Liver (tissue), 3 donors: ENCODE measurements at regions not wholly inside any gene's neighbourhood (a gene's known extent, or its start where the extent isn't known, plus 50 kb on each side); places are given as distances from the start of the nearest gene placed in this dataset.

Experiments used
- EGR1 ChIP-seq, 2 donors: IDR thresholded peaks; 2 replicates each; pipeline ENCODE4 v1.6.1; 2016 to 2018; ENCODE audit warnings: antibody characterized with exemption in 2 of 2, low read depth in 2 of 2
- FOXA1 ChIP-seq: IDR thresholded peaks from 2 replicates; pipeline ENCODE4 v1.6.1; 2016; ENCODE audit warnings: antibody characterized with exemption
- FOXA2 ChIP-seq: IDR thresholded peaks from 2 replicates; pipeline ENCODE4 v1.6.1; 2016; ENCODE audit warnings: antibody characterized with exemption
- GABPA ChIP-seq, 2 donors: IDR thresholded peaks in 1 of 2; conservative IDR thresholded peaks in 1 of 2; 2 replicates each; pipeline ENCODE4 v1.6.1; 2016; ENCODE audit warnings: antibody characterized with exemption in 2 of 2, mild to moderate bottlenecking in 1 of 2, moderate library complexity in 1 of 2
- JUND ChIP-seq, 2 donors: IDR thresholded peaks; 2 replicates each; pipeline ENCODE4 v1.6.1; 2016; ENCODE audit warnings: antibody characterized with exemption in 2 of 2
- RAD21 ChIP-seq, 2 donors: IDR thresholded peaks; 2 replicates each; pipeline ENCODE4 v1.6.1; 2016; ENCODE audit warnings: antibody characterized with exemption in 2 of 2, mild to moderate bottlenecking in 2 of 2
- RXRA ChIP-seq, 2 donors: IDR thresholded peaks; 2 replicates each; pipeline ENCODE4 v1.6.1; 2017 to 2018; ENCODE audit warnings: antibody characterized with exemption in 2 of 2, mild to moderate bottlenecking in 1 of 2
- SP1 ChIP-seq: IDR thresholded peaks from 2 replicates; pipeline ENCODE4 v1.6.1; 2018; ENCODE audit warnings: antibody characterized with exemption, mild to moderate bottlenecking
- TAF1 ChIP-seq: conservative IDR thresholded peaks from 2 replicates; pipeline ENCODE4 v1.6.1; 2016; ENCODE audit warnings: antibody characterized with exemption, mild to moderate bottlenecking
- YY1 ChIP-seq: IDR thresholded peaks from 2 replicates; pipeline ENCODE4 v1.6.1; 2016; ENCODE audit warnings: antibody characterized with exemption, mild to moderate bottlenecking
- TF ChIP-seq, protein P1 (sequence below): fragments of 150-350 bp; IDR thresholded peaks from 2 replicates; pipeline ENCODE4 v1.5.1; 2017; ENCODE audit warnings: improper control_type of control experiment, low read depth, low read length; ENCODE audit not compliant: missing input control
- TF ChIP-seq, protein P2 (sequence below): IDR thresholded peaks from 2 replicates; pipeline ENCODE4 v1.6.1; 2016; ENCODE audit warnings: antibody characterized with exemption, mild to moderate bottlenecking
- TF ChIP-seq, protein P3 (sequence below): IDR thresholded peaks from 2 replicates; pipeline ENCODE4 v1.6.1; 2016; ENCODE audit warnings: antibody characterized with exemption
- donor health status: healthy.
- donor health status: healthy.

DNA sequence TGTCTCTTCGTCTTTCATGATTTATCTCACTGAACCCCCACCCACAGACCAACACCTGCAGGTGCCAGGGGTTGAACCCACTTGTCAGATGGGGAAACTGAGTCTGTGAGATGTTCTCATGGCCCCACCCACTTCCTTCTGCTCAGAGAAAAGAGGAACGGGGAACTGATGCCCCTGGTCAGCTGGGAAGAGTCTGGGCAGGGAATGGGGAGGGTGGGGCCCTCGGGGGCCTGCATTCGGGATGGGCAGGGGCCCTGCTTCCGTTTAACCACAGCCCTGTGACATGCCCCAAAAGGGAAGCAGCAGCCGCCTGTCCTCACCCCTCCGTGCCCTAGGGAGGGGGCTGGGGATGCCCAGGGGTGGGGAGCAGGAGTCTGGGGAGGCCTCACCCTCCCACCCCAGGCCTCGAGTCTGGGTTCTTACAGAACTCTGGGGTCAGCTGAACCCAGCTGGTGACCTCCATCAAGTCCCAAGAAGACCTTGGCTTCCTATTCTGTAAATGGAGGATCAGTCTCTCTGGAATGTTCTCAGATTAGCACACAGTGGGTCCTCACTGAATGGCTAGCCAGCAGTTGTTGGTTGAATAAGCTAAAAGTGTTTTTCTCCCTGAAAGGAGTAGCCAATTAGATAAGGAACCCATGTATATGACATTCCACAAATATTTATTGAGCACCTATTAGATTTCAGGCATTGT, 81.5 kb downstream of the CEBPB start:
- TF ChIP-seq, protein P1, sequence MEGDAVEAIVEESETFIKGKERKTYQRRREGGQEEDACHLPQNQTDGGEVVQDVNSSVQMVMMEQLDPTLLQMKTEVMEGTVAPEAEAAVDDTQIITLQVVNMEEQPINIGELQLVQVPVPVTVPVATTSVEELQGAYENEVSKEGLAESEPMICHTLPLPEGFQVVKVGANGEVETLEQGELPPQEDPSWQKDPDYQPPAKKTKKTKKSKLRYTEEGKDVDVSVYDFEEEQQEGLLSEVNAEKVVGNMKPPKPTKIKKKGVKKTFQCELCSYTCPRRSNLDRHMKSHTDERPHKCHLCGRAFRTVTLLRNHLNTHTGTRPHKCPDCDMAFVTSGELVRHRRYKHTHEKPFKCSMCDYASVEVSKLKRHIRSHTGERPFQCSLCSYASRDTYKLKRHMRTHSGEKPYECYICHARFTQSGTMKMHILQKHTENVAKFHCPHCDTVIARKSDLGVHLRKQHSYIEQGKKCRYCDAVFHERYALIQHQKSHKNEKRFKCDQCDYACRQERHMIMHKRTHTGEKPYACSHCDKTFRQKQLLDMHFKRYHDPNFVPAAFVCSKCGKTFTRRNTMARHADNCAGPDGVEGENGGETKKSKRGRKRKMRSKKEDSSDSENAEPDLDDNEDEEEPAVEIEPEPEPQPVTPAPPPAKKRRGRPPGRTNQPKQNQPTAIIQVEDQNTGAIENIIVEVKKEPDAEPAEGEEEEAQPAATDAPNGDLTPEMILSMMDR, result no peak
- TF ChIP-seq SP1 (peak; percentile 6), FOXA2 (no peak), GABPA (IDR thresholded peaks at IDR 0.05 in 1 of 2, conservative IDR thresholded peaks at IDR 0.05 in 1 of 2) (no peak), RXRA (IDR thresholded peaks at IDR 0.05) (no peak), EGR1 (IDR thresholded peaks at IDR 0.05; ENCODE audit: low read depth in 2 of 2) (no peak), YY1 (no peak), RAD21 (IDR thresholded peaks at IDR 0.05) (no peak), FOXA1 (no peak), JUND (IDR thresholded peaks at IDR 0.05) (no peak), TAF1 (no peak)
- TF ChIP-seq, protein P2, sequence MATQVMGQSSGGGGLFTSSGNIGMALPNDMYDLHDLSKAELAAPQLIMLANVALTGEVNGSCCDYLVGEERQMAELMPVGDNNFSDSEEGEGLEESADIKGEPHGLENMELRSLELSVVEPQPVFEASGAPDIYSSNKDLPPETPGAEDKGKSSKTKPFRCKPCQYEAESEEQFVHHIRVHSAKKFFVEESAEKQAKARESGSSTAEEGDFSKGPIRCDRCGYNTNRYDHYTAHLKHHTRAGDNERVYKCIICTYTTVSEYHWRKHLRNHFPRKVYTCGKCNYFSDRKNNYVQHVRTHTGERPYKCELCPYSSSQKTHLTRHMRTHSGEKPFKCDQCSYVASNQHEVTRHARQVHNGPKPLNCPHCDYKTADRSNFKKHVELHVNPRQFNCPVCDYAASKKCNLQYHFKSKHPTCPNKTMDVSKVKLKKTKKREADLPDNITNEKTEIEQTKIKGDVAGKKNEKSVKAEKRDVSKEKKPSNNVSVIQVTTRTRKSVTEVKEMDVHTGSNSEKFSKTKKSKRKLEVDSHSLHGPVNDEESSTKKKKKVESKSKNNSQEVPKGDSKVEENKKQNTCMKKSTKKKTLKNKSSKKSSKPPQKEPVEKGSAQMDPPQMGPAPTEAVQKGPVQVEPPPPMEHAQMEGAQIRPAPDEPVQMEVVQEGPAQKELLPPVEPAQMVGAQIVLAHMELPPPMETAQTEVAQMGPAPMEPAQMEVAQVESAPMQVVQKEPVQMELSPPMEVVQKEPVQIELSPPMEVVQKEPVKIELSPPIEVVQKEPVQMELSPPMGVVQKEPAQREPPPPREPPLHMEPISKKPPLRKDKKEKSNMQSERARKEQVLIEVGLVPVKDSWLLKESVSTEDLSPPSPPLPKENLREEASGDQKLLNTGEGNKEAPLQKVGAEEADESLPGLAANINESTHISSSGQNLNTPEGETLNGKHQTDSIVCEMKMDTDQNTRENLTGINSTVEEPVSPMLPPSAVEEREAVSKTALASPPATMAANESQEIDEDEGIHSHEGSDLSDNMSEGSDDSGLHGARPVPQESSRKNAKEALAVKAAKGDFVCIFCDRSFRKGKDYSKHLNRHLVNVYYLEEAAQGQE, result no peak
- TF ChIP-seq, protein P3, sequence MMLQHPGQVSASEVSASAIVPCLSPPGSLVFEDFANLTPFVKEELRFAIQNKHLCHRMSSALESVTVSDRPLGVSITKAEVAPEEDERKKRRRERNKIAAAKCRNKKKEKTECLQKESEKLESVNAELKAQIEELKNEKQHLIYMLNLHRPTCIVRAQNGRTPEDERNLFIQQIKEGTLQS, result no peak
